ENCODE measurements at regions not wholly inside any gene's neighbourhood (a gene's known extent, or its start where the extent isn't known, plus 50 kb on each side); places are given as distances from the start of the nearest gene placed in this dataset.

DNA sequence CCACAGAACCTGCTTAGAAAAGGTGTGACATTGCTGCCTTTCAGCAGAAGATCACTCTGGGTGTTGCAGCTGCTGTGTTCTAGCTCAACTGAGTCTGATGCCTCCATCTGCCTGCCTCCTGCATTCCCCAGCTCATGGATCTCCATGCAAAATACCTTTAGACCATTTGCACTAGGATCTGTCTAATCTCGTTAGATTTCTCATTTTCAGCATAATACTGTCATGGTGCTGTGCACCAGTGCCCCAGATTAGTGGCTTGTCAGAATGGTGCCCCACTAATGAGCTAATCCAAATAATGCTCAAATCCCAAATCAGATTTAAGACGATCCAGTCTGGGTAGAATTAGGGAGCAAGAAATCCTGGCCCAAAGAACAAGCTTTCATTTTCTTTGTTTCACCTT, 284.4 kb upstream of the PARD3B start:
- TF ChIP-seq, protein P1, sequence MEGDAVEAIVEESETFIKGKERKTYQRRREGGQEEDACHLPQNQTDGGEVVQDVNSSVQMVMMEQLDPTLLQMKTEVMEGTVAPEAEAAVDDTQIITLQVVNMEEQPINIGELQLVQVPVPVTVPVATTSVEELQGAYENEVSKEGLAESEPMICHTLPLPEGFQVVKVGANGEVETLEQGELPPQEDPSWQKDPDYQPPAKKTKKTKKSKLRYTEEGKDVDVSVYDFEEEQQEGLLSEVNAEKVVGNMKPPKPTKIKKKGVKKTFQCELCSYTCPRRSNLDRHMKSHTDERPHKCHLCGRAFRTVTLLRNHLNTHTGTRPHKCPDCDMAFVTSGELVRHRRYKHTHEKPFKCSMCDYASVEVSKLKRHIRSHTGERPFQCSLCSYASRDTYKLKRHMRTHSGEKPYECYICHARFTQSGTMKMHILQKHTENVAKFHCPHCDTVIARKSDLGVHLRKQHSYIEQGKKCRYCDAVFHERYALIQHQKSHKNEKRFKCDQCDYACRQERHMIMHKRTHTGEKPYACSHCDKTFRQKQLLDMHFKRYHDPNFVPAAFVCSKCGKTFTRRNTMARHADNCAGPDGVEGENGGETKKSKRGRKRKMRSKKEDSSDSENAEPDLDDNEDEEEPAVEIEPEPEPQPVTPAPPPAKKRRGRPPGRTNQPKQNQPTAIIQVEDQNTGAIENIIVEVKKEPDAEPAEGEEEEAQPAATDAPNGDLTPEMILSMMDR (IDR thresholded peaks at IDR 0.05): no peak
- TF ChIP-seq POLR2A (IDR thresholded peaks at IDR 0.05) (no peak), EP300 (IDR thresholded peaks at IDR 0.05) (no peak), POLR2AphosphoS5 (IDR thresholded peaks at IDR 0.05) (no peak)

Data from stomach (tissue), 4 donors.